HepG2 (cell line): ENCODE measurements at regions not wholly inside any gene's neighbourhood (a gene's known extent, or its start where the extent isn't known, plus 50 kb on each side); places are given as distances from the start of the nearest gene placed in this dataset.

Experiments used
- ATAC-seq: fragments of 200-7000 bp; cut with Tn5 transposase; 3 replicates; pipeline ENCODE4 v1.9.1; 2020; ENCODE audit warnings: mild to moderate bottlenecking, moderate library complexity
- BruUV-seq: library from RNA; stranded (reverse); fragments of 400-500 nt; replicated peaks from 2 replicates; lab custom pipeline; 2021; lab: Mats Ljungman, UMichigan
- CTCF ChIA-PET: fragments of 300-600 bp; formaldehyde crosslinking; extraction: SDS; loops from one replicate; lab custom pipeline; 2021; ENCODE audit warnings: low total read pairs, inconsistent platforms, low intra/inter-chr PET ratio; lab: Yijun Ruan, JAX
- POLR2A ChIA-PET: fragments of 350-600 bp; sonication (Branson Sonifier 250); formaldehyde crosslinking; loops from one replicate; lab custom pipeline; 2020; ENCODE audit warnings: antibody characterized with exemption, inconsistent platforms; lab: Yijun Ruan, JAX
- DNase-seq: peaks from one replicate; pipeline ENCODE4 v3.0.0-alpha.2; 2015; ENCODE audit warnings: low spot score
- FAIRE-seq: peaks from 3 replicates; lab custom pipeline; 2011; peaks lifted over from hg19 to GRCh38; lab: Jason Lieb, UNC
- H2AFZ ChIP-seq: one replicate; pipeline ENCODE4 v1.6.1; 2011; ENCODE audit warnings: low read length, inconsistent platforms
- H3K27ac ChIP-seq: fragments of 300-600 bp; 3 replicates; pipeline ENCODE4 v1.8.0; 2011; ENCODE audit warnings: mixed run types, mild to moderate bottlenecking, mixed read lengths, low read length, inconsistent platforms; ENCODE audit not compliant: insufficient read depth; ENCODE audit errors: extremely low read length
- H3K27me3 ChIP-seq, 2 experiments: fragments of 200-600 bp in 1 of 2; 2 replicates in 1 of 2; 3 replicates in 1 of 2; pipeline versions ENCODE4 v1.6.0 to v1.8.0; 2011; ENCODE audit warnings: low read length in 2 of 2, mild to moderate bottlenecking in 2 of 2, moderate library complexity in 2 of 2, inconsistent platforms in 1 of 2; ENCODE audit not compliant: insufficient read depth in 2 of 2, control insufficient read depth in 1 of 2
- H3K36me3 ChIP-seq, 2 experiments: fragments of 200-600 bp in 1 of 2; replicated peaks in 1 of 2; 2 replicates in 1 of 2; 3 replicates in 1 of 2; pipeline versions ENCODE4 v1.5.1 to v1.8.0; 2011; ENCODE audit warnings: low read length in 2 of 2, inconsistent platforms in 1 of 2; ENCODE audit not compliant: insufficient read depth in 2 of 2, control insufficient read depth in 1 of 2
- H3K4me1 ChIP-seq: 2 replicates; pipeline ENCODE4 v1.5.1; 2012; ENCODE audit warnings: low read length, inconsistent platforms; ENCODE audit not compliant: insufficient read depth
- H3K4me2 ChIP-seq: 2 replicates; pipeline ENCODE4 v1.6.0; 2011; ENCODE audit warnings: low read depth, low read length, inconsistent platforms
- H3K4me3 ChIP-seq, 3 experiments: fragments of 200-600 bp in 1 of 3; sonication (generic), shearing (Covaris generic) in 1 of 3; replicated peaks in 1 of 3; 2 replicates each; pipeline ENCODE4 v1.5.1; 2011 to 2016; ENCODE audit warnings: low read length in 3 of 3, inconsistent platforms in 2 of 3, low read depth in 2 of 3, mild to moderate bottlenecking in 2 of 3, control low read depth in 1 of 3, mixed read lengths in 1 of 3; ENCODE audit not compliant: insufficient read depth in 1 of 3
- H3K79me2 ChIP-seq: one replicate; pipeline ENCODE4 v1.6.1; 2011; ENCODE audit warnings: low read length, inconsistent platforms; ENCODE audit not compliant: insufficient read depth
- H3K9ac ChIP-seq: 2 replicates; pipeline ENCODE4 v1.6.0; 2011; ENCODE audit warnings: mild to moderate bottlenecking, low read depth, low read length, inconsistent platforms; ENCODE audit not compliant: insufficient read depth
- H3K9me3 ChIP-seq: 2 replicates; pipeline ENCODE4 v1.5.1; 2012; ENCODE audit warnings: mild to moderate bottlenecking, low read length
- H4K20me1 ChIP-seq: 2 replicates; pipeline ENCODE4 v1.6.0; 2011; ENCODE audit warnings: inconsistent platforms, mild to moderate bottlenecking, low read length, moderate library complexity; ENCODE audit not compliant: insufficient read depth
- ARHGAP35 ChIP-seq: sonication (generic); formaldehyde crosslinking; IDR thresholded peaks from 2 replicates; pipeline ENCODE4 v1.9.0; 2022; ENCODE audit warnings: mild to moderate bottlenecking, inconsistent platforms, moderate library complexity, missing genetic modification reagents, borderline replicate concordance
- CREM ChIP-seq, 2 experiments: sonication (generic) in 1 of 2; formaldehyde crosslinking in 1 of 2; IDR thresholded peaks; 2 replicates each; pipeline versions ENCODE4 v1.4.0 to v1.6.1; 2016 to 2020; ENCODE audit warnings: antibody characterized with exemption in 1 of 2, mild to moderate bottlenecking in 1 of 2, missing genetic modification reagents in 1 of 2
- CSRNP2 ChIP-seq: sonication (generic); formaldehyde crosslinking; conservative IDR thresholded peaks from 2 replicates; pipeline ENCODE4 v1.8.0; 2022; ENCODE audit warnings: low read depth, missing genetic modification reagents
- KDM5A ChIP-seq: fragments of 200-600 bp; sonication (generic); IDR thresholded peaks from 2 replicates; pipeline ENCODE4 v1.7.0; 2018; ENCODE audit warnings: antibody characterized with exemption, mild to moderate bottlenecking, low read length, borderline replicate concordance
- MBNL3 ChIP-seq: fragments of 250-450 bp; sonication (Bioruptor Pico); conservative IDR thresholded peaks from 2 replicates; pipeline ENCODE4 v1.8.0; 2022; ENCODE audit warnings: mild to moderate bottlenecking, inconsistent platforms
- PCBP2 ChIP-seq: fragments of 200-400 bp; formaldehyde crosslinking; optimal IDR thresholded peaks from 2 replicates; pipeline ENCODE3; 2018; ENCODE audit warnings: low read length, low read depth; ENCODE audit not compliant: poor library complexity, severe bottlenecking
- ZNF382 ChIP-seq: sonication (generic); formaldehyde crosslinking; IDR thresholded peaks from 2 replicates; pipeline ENCODE4 v1.5.0; 2020; ENCODE audit warnings: missing genetic modification reagents, mild to moderate bottlenecking, borderline replicate concordance
- ZNF569 ChIP-seq: sonication (generic); formaldehyde crosslinking; IDR thresholded peaks from 2 replicates; pipeline ENCODE4 v1.5.0; 2020; ENCODE audit warnings: mild to moderate bottlenecking, missing genetic modification reagents, moderate library complexity, borderline replicate concordance
- ZNF724P ChIP-seq: sonication (generic); formaldehyde crosslinking; IDR thresholded peaks from 2 replicates; pipeline ENCODE4 v1.8.0; 2022; ENCODE audit warnings: missing genetic modification reagents, borderline replicate concordance
- in situ Hi-C: cut with HindIII; loops from 2 replicates; pipeline ENCODE4 v1.10.0; 2017; ENCODE audit warnings: low pct_unique_long_range_greater_than_20kb; ENCODE audit not compliant: extremely low pct_ligation_motif_present
- intact Hi-C: fragments of 100-400 bp; cut with micrococcal nuclease; formaldehyde crosslinking; loops from one replicate; pipeline ENCODE4 v1.10.0; 2022; ENCODE audit not compliant: unreplicated experiment

- ChIA-PET POLR2A (no interaction called here), CTCF (no interaction called here)
- H3K79me2 ChIP-seq, result no peaks in the 10 kb centered on the region
- ATAC-seq (no peak), DNase-seq (no peak), FAIRE-seq (no peak)
- H3K27me3 ChIP-seq, result no peaks in the 10 kb centered on the region
- H3K4me2 ChIP-seq, result no peak overlapping the region
- H3K36me3 ChIP-seq, result no peaks in the 10 kb centered on the region
- H3K4me1 ChIP-seq, result no peaks in the 10 kb centered on the region
- intact Hi-C loops, result no loop called here
- in situ Hi-C loops, result no loop called here
- no TSS peak for BruUV-seq
- TF ChIP-seq CSRNP2, result no peak
- TF ChIP-seq KDM5A, result no peak
- no peak for TF ChIP-seq ZNF569
- TF ChIP-seq ARHGAP35, result no peak
- no peak for TF ChIP-seq MBNL3 (CRISPR knock-in tag)
- no peak for TF ChIP-seq CREM (IDR thresholded peaks at IDR 0.05)
- TF ChIP-seq CREM (CRISPR knock-in tag; IDR thresholded peaks at IDR 0.05), result no peak
- no peak for TF ChIP-seq ZNF724P (CRISPR knock-in tag)
- TF ChIP-seq ZNF382 (CRISPR knock-in tag), result no peak
- TF ChIP-seq PCBP2, result no peak
- no peaks in the 10 kb centered on the region for H4K20me1 ChIP-seq
- H3K9ac ChIP-seq, result no peak overlapping the region
- no peak overlapping the region for H3K4me3 ChIP-seq
- no peak overlapping the region for H2AFZ ChIP-seq
- H3K27ac ChIP-seq, result no peak overlapping the region
- H3K9me3 ChIP-seq, result peaks cover 35% of the 10 kb centered on the region
Measured at GRCh38 chr13:106322628-106323027, 212.8 kb downstream of the EFNB2 start.
